Neural progenitor cell (in vitro differentiated cells): ENCODE measurements at regions not wholly inside any gene's neighbourhood (a gene's known extent, or its start where the extent isn't known, plus 50 kb on each side); places are given as distances from the start of the nearest gene placed in this dataset.

ENCODE experiments used
- DNase-seq: peaks from one replicate; pipeline ENCODE4 v3.0.0-alpha.2; 2016; ENCODE audit warnings: low spot score
- H2AFZ ChIP-seq: fragments of 200-600 bp; sonication (generic); replicated peaks from 2 replicates; pipeline ENCODE4 v1.6.1; 2016; ENCODE audit warnings: antibody characterized with exemption
- H3F3A ChIP-seq: fragments of 200-600 bp; sonication (generic); 2 replicates; pipeline ENCODE4 v1.6.1; 2016; ENCODE audit warnings: antibody characterized with exemption, low read depth
- H3K27ac ChIP-seq: fragments of 200-600 bp; sonication (generic); 2 replicates; pipeline ENCODE4 v1.5.1; 2016; ENCODE audit warnings: mild to moderate bottlenecking
- H3K27me3 ChIP-seq: fragments of 200-600 bp; sonication (generic); 2 replicates; pipeline ENCODE4 v1.6.1; 2016; ENCODE audit warnings: mild to moderate bottlenecking, moderate library complexity
- H3K36me3 ChIP-seq: fragments of 200-600 bp; sonication (generic); 2 replicates; pipeline ENCODE4 v1.5.1; 2016
- H3K4me1 ChIP-seq: fragments of 200-600 bp; sonication (generic); 2 replicates; pipeline ENCODE4 v1.6.1; 2016; ENCODE audit warnings: mixed run types
- H3K4me2 ChIP-seq: fragments of 200-600 bp; sonication (generic); 2 replicates; pipeline ENCODE4 v1.6.1; 2016
- H3K4me3 ChIP-seq: fragments of 200-600 bp; sonication (generic); 2 replicates; pipeline ENCODE4 v1.5.1; 2016
- H3K79me2 ChIP-seq: fragments of 200-600 bp; sonication (generic); 2 replicates; pipeline ENCODE4 v1.6.1; 2016; ENCODE audit warnings: low read depth
- H3K9ac ChIP-seq: fragments of 200-600 bp; sonication (generic); 2 replicates; pipeline ENCODE4 v1.6.1; 2016
- H3K9me3 ChIP-seq: fragments of 200-600 bp; sonication (generic); 2 replicates; pipeline ENCODE4 v1.5.1; 2016; ENCODE audit warnings: low read depth
- H4K20me1 ChIP-seq: fragments of 200-600 bp; sonication (generic); 2 replicates; pipeline ENCODE4 v1.6.1; 2016; ENCODE audit warnings: low read depth
- H3K27ac Mint-ChIP-seq: 3 replicates; pipeline ENCODE4 v1.8.0; 2021; ENCODE audit warnings: mixed read lengths
- H3K27me3 Mint-ChIP-seq: 2 replicates; pipeline ENCODE4 v1.8.0; 2022; ENCODE audit warnings: low read depth, mild to moderate bottlenecking, inconsistent platforms, moderate library complexity, mixed read lengths; ENCODE audit not compliant: insufficient read depth
- H3K36me3 Mint-ChIP-seq: 3 replicates; pipeline ENCODE4 v1.8.0; 2021; ENCODE audit warnings: mixed read lengths
- H3K4me1 Mint-ChIP-seq: 3 replicates; pipeline ENCODE4 v1.8.0; 2021; ENCODE audit warnings: mixed read lengths
- H3K4me3 Mint-ChIP-seq: 3 replicates; pipeline ENCODE4 v1.8.0; 2021; ENCODE audit warnings: mild to moderate bottlenecking, moderate library complexity, mixed read lengths
- H3K9me3 Mint-ChIP-seq: 3 replicates; pipeline ENCODE4 v1.8.0; 2020; ENCODE audit warnings: mixed read lengths
- CTCF ChIP-seq: fragments of 200-600 bp; sonication (generic); IDR thresholded peaks from 2 replicates; pipeline ENCODE4 v1.5.1; 2017; ENCODE audit warnings: antibody characterized with exemption, mild to moderate bottlenecking
- EZH2 ChIP-seq: fragments of 200-600 bp; sonication (generic); IDR thresholded peaks from 2 replicates; pipeline ENCODE4 v1.6.1; 2017; ENCODE audit warnings: antibody characterized with exemption, mild to moderate bottlenecking, moderate library complexity
- EZH2phosphoT487 ChIP-seq: fragments of 200-600 bp; sonication (generic); IDR thresholded peaks from 2 replicates; pipeline ENCODE4 v1.6.1; 2017; ENCODE audit warnings: antibody characterized with exemption

DNA sequence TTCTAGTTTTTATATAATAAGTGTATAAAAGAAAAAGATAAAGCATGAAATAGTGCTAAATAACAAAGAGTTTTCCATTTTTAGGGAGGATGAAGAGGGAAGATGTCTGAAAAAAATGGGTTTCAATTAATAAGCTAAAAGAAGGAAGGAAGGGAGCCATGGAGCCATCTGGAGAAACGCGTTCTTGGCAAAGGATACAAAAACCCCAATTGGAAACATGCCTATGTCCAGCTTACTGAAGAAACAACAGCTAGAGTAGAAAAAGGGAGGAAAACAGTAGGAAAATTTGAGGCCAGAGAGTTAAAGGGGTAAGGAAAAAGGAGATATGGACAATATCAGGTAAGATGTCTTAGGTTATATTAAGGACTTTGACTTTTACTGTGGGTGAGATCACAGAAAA lies 416.2 kb upstream of the GHITM start:
- H3K27ac Mint-ChIP-seq, result no peak overlapping the region
- no peak for TF ChIP-seq EZH2
- TF ChIP-seq EZH2phosphoT487, result no peak
- TF ChIP-seq CTCF, result no peak
- DNase-seq, result no peak
- Histone ChIP-seq H3K4me3 (no peak overlapping the region), H4K20me1 (no peaks in the 10 kb centered on the region), H3K27me3 (no peaks in the 10 kb centered on the region), H3F3A (no peaks in the 10 kb centered on the region), H2AFZ (no peak overlapping the region), H3K9ac (no peak overlapping the region), H3K36me3 (no peaks in the 10 kb centered on the region), H3K27ac (no peak overlapping the region), H3K4me2 (no peak overlapping the region), H3K4me1 (no peaks in the 10 kb centered on the region), H3K9me3 (no peaks in the 10 kb centered on the region), H3K79me2 (no peaks in the 10 kb centered on the region)
- H3K36me3 Mint-ChIP-seq, result no peaks in the 10 kb centered on the region
- H3K9me3 Mint-ChIP-seq, result peaks cover 8% of the 10 kb centered on the region
- H3K4me3 Mint-ChIP-seq, result no peak overlapping the region
- H3K27me3 Mint-ChIP-seq, result no peaks in the 10 kb centered on the region
- no peaks in the 10 kb centered on the region for H3K4me1 Mint-ChIP-seq

DNA sequence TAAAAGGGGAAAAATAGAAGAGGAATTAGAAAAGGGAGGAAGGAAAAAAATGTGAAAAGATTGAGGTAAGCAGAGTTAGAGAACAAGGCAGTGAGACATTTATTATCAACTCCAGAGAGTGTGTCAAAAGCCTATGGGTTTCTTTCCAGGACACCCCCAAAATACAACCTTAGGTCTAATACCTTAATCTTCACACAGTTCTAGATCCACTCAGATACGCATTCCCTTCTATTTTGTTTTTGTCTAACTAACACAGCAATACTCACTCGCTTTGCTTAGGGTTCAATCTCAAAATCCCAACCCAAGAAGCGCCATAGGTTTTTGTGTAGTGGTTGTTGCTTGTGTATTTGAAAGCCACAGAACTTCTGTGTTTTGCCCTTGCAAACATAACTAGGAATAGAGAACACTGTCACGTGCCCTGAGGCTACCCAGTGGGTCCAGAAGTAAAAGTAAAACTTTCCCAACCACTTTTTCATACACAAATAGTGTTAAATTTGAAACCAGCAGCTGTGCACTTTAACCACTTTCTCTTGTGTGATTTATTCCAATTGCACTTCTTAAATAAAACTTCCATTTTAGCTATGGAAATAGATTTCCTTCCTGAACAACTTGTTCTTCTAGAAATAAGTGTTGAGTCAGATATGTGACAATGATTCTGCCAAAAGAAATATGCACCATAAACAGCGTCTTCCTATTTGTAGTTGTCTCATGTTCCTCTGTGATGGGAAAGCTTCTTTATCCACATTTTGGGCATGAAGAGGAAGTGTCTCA lies 414.7 kb upstream of the GHITM start:
- no peaks in the 10 kb centered on the region for H3K4me1 ChIP-seq
- no peak overlapping the region for H3K27ac Mint-ChIP-seq
- TF ChIP-seq EZH2, result no peak
- no peak for TF ChIP-seq CTCF
- no peak for TF ChIP-seq EZH2phosphoT487
- H3K4me3 Mint-ChIP-seq, result no peak overlapping the region
- H2AFZ ChIP-seq, result no peak overlapping the region
- H3K36me3 Mint-ChIP-seq, result no peaks in the 10 kb centered on the region
- no peaks in the 10 kb centered on the region for H4K20me1 ChIP-seq
- no peaks in the 10 kb centered on the region for H3K79me2 ChIP-seq
- no peak overlapping the region for H3K4me3 ChIP-seq
- no peaks in the 10 kb centered on the region for H3K27me3 ChIP-seq
- H3K27ac ChIP-seq, result no peak overlapping the region
- peaks cover 8% of the 10 kb centered on the region for H3K9me3 Mint-ChIP-seq
- no peaks in the 10 kb centered on the region for H3K27me3 Mint-ChIP-seq
- H3F3A ChIP-seq, result no peaks in the 10 kb centered on the region
- no peak for DNase-seq
- H3K9me3 ChIP-seq, result no peaks in the 10 kb centered on the region
- no peaks in the 10 kb centered on the region for H3K36me3 ChIP-seq
- no peak overlapping the region for H3K9ac ChIP-seq
- no peak overlapping the region for H3K4me2 ChIP-seq
- H3K4me1 Mint-ChIP-seq, result no peaks in the 10 kb centered on the region

GRCh38 chr10:83725567-83725966 lies 413.7 kb upstream of the GHITM start:
- no peak overlapping the region for H2AFZ ChIP-seq
- H3K9ac ChIP-seq, result no peak overlapping the region
- no peaks in the 10 kb centered on the region for H4K20me1 ChIP-seq
- H3K27ac ChIP-seq, result no peak overlapping the region
- no peak overlapping the region for H3K4me2 ChIP-seq
- no peaks in the 10 kb centered on the region for H3K9me3 ChIP-seq
- no peaks in the 10 kb centered on the region for H3K36me3 ChIP-seq
- no peaks in the 10 kb centered on the region for H3K27me3 Mint-ChIP-seq
- no peaks in the 10 kb centered on the region for H3K4me1 Mint-ChIP-seq
- peaks cover 4% of the 10 kb centered on the region for H3K9me3 Mint-ChIP-seq
- H3K4me1 ChIP-seq, result no peaks in the 10 kb centered on the region
- no peak overlapping the region for H3K4me3 Mint-ChIP-seq
- no peaks in the 10 kb centered on the region for H3K27me3 ChIP-seq
- DNase-seq, result peak; percentile 22
- TF ChIP-seq CTCF, result no peak
- no peak overlapping the region for H3K27ac Mint-ChIP-seq
- H3K4me3 ChIP-seq, result no peak overlapping the region
- no peaks in the 10 kb centered on the region for H3K36me3 Mint-ChIP-seq
- H3K79me2 ChIP-seq, result no peaks in the 10 kb centered on the region
- H3F3A ChIP-seq, result no peaks in the 10 kb centered on the region
